GM21786 (cell line): ENCODE measurements at regions not wholly inside any gene's neighbourhood (a gene's known extent, or its start where the extent isn't known, plus 50 kb on each side); places are given as distances from the start of the nearest gene placed in this dataset.

Experiments used
- ATAC-seq: cut with Tn5 transposase; IDR thresholded peaks from one replicate; pipeline ENCODE4 v1.9.1; 2021; ENCODE audit not compliant: unreplicated experiment

GRCh38 chr14:44309331-44309730, 197.8 kb downstream of the FSCB start:
- ATAC-seq, result no peak

DNA sequence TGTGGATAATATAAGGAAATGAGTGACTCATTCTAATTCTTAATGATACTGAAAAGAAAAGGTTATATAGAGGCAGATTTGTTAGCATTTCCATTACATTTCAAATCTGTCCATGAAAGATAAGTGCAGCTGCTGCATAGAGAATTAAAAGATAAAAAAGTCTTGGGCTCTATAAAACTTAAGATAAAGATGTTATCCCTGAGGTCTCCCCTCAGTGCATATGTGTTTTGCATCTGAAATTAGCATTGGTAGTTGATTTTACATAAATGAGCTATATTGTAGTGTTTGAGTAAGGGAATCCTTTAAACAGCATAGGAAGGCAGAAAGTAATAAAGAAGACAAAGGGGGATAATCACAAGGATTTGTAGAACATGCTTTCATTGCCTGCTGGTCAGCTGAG, 206.2 kb downstream of the FSCB start:
- ATAC-seq, result no peak

GRCh38 chr14:44297437-44297836, 209.6 kb downstream of the FSCB start:
- no peak for ATAC-seq

DNA sequence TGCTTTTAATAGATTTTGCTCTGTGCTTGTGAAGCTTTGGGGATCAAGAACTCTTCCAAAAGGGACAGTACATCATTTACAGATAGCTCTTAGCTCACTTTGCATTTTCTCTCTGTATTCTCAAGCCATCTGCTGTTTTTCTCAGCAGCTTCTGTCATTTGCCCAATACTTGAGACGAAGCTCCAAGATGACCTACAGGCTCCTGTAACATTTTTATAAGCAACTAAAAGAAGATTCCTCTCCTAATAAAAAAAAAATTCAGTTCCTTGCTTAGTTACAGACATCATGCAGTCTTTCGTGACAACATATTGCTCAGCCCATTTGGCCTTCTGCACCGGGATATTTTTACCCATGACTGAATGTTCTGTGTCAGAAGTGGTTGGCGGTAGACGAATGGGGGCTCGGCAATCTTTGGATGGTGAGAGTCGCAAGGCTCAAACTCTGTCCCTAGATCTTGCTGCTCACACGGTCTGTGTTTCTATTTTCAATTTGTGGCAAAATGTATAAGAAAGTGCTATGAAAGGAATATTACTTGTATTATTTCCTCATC, 215.6 kb downstream of the FSCB start:
- ATAC-seq, result no peak

- no peak for ATAC-seq
Measured at GRCh38 chr14:44287858-44288257, 219.2 kb downstream of the FSCB start.

DNA sequence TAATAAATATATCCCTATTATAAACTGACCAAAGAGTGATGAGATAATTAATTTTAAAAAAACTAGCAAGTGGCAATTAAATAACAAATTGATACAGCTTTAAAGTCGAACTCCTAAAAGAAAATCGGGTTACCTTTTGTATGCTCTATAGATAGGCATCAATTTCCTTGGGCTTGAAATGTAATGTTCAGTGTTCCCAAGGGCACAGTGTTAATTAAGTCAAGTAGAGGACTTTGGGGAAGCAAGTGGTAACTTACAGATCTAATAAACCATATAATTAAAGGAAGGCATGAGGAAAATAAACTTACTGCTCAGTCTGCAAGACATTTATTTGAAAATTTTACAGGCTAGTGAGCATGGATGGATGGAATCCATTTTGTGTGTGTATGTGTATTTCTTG, 220.9 kb downstream of the FSCB start:
- no peak for ATAC-seq

GRCh38 chr14:44283836-44284235, 223.2 kb downstream of the FSCB start:
- ATAC-seq, result no peak

DNA sequence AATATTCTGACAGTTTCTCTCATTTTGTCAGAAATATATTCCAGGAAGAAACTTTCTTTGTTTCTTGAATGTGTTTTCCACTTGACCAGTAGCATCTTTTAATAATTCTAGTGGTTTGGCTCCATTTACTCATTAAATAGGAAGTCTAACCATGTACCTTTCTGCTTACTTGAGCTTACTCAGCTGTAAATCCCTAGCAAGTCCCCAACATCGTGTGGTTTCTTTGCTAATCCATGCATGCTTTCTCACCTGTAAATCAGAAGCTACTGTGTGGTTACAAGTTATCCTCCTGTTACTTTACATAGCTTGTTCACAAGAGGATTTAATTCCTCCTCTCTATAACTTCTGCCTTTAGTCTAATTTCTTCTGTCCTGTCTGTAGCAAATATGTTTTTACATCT, 227.7 kb downstream of the FSCB start:
- no peak for ATAC-seq

GRCh38 chr14:44271637-44272036, 235.4 kb downstream of the FSCB start:
- ATAC-seq, result no peak

DNA sequence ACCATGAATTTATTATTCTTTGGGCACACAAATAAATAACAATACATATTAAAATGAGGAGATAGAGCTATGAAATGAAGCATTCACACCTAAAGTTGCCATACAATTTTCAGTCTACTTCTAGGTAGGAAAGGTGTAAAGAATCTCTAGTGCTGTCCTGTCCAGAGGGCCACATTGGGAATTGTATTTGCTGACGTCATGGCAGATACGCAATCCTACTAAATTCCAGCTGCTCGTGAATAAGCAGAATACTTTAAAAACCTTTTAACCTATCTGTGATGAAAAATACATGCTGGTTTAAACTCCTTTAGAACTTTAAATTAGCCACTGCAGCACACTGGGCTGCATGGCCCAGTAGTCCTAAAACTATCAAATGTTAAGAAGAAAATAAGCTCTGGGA, 236.1 kb downstream of the FSCB start:
- ATAC-seq, result no peak

DNA sequence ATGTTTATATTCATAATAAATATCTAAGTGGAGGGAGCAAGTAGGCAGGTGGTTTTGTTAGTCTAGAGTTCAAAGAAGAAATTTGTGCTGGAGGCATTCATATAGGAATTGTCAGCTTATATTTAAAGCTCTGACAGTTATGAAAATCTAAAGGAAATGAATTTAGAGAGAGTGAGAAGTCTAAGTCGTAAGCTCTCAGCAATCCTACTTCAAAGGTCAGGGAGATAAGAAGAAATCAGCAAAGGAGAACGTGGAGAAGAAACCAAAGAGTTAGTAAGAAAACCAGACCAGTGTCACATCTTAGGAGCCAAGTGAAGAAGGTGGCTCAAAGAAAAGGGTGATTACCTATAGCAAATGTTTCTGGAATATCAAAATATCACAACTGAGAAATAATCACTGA, 241.8 kb downstream of the FSCB start:
- no peak for ATAC-seq

DNA sequence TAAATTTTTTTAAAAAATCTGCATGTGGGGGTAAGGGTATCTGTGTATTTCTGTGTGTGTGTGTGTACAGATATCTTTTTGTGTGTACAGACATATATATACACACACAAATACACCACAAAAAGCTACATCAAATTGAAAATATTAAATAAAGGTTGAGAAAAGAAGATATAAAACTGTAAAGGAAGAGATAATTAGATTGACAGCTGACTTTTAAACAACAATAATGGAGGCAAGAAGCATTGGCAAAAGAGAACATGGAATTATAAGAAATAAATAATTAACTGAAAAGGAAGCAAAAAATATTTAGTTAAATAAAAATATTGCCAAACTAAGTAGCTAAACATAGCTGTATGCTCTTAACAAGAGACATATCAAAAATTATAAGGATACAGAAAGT, 291.4 kb downstream of the FSCB start:
- no peak for ATAC-seq

GRCh38 chr14:44211718-44212117, 295.4 kb downstream of the FSCB start:
- no peak for ATAC-seq

GRCh38 chr14:44204061-44204835, 302.8 kb downstream of the FSCB start:
- ATAC-seq, result no peak

- ATAC-seq, result no peak
Measured at GRCh38 chr14:44180975-44181374, 326.1 kb downstream of the FSCB start.

- no peak for ATAC-seq
Measured at GRCh38 chr14:44170556-44170955, 336.5 kb downstream of the FSCB start.

DNA sequence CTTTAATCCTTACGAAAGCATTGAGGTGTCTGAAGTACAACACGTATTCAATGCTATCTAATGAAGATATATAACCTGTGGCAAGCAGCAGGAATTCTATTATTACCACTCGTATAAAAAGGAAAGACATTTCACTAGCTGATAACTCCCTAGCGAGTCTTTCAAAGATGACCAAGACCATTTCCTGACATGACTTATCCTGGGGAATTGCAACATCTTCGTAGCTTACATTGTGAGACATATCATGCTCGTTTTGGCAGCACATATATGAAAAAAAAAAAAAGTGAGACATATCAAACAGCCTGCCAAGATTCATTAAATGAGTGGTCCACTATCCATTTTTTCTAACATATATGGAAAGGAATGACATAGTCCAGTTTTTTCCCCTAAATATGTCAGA, 337.0 kb downstream of the FSCB start:
- no peak for ATAC-seq

- no peak for ATAC-seq
Measured at GRCh38 chr14:44168566-44168965, 338.5 kb downstream of the FSCB start.

DNA sequence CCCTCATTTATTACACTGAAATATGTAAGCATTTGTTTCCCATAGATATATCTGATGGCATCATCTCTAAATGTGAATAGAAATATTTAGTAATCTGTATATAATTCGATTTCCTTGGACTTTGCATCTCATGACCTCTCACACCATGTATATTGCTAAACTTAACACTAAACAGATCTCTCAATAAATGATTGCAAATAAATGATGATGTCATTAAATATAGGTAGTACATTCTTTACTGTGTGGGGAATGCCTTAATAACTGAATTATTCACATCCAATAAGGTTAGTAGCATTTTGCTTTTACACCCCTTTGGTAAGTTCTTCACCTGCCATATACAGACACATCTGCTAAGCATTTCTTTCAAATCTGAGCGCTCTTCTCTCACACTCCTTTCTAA, 340.5 kb downstream of the FSCB start:
- ATAC-seq, result no peak

- no peak for ATAC-seq
Measured at GRCh38 chr14:44165936-44166335, 341.1 kb downstream of the FSCB start.

- no peak for ATAC-seq
Measured at GRCh38 chr14:44165286-44165685, 341.8 kb downstream of the FSCB start.

- no peak for ATAC-seq
Measured at GRCh38 chr14:44163946-44164345, 343.1 kb downstream of the FSCB start.

DNA sequence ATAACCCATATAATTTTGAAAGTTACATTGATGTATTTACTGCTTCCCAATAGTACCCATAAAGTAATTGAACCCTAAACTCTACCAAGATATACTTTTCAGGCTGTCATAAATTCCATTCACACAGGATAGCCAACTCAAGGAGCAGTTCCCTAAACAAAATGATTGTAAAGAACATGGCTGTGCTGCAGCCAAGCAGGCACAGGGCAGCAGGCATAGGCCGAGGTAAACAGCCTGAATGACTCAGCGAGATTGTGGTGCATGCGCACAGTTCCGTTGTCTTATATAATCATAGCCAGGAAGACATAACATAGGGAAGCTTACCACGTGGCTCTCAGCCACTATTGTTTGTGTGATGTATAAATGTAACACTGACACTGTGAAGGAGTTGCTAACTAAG, 344.9 kb downstream of the FSCB start:
- ATAC-seq, result no peak
